NCI-H2171 (cell line): ENCODE measurements at regions not wholly inside any gene's neighbourhood (a gene's known extent, or its start where the extent isn't known, plus 50 kb on each side); places are given as distances from the start of the nearest gene placed in this dataset.
A peak's percentile ranks its signal among the peaks of the same experiment; 100 is the strongest.
"Not testable (repeated sequence)": the region's sequence is repeated elsewhere in the genome, so short reads cannot be mapped to it uniquely, and the experiment has no call there.

Source experiments
- DNase-seq: peaks from one replicate; lab custom pipeline; 2025; lab: John Stamatoyannopoulos, UW

- no peak for DNase-seq
Observed at GRCh38 chr2:180829836-180830235, 150.6 kb upstream of the UBE2E3 start.

GRCh38 chr2:180829261-180829660 lies 151.1 kb upstream of the UBE2E3 start:
- DNase-seq = no peak

- DNase-seq = no peak
Observed at GRCh38 chr2:180828756-180829155, 151.6 kb upstream of the UBE2E3 start.

GRCh38 chr2:180823546-180824141 lies 156.8 kb upstream of the UBE2E3 start:
- no peak for DNase-seq

- DNase-seq = no peak
Observed at GRCh38 chr2:180819106-180819505, 161.3 kb upstream of the UBE2E3 start.

- DNase-seq = not testable (repeated sequence)
Observed at GRCh38 chr2:180818700-180819099, 161.7 kb upstream of the UBE2E3 start.

GRCh38 chr2:180799141-180799540 lies 181.3 kb upstream of the UBE2E3 start:
- DNase-seq = no peak

GRCh38 chr2:180790891-180791290 lies 189.5 kb upstream of the UBE2E3 start:
- no peak for DNase-seq

- no peak for DNase-seq
Observed at GRCh38 chr2:180787330-180787729, 193.1 kb upstream of the UBE2E3 start.

- DNase-seq = no peak
Observed at GRCh38 chr2:180781276-180781675, 199.1 kb upstream of the UBE2E3 start.

GRCh38 chr2:180778291-180778690 lies 202.1 kb upstream of the UBE2E3 start:
- DNase-seq = peak; percentile 80

- no peak for DNase-seq
Observed at GRCh38 chr2:180776921-180777320, 203.5 kb upstream of the UBE2E3 start.

- no peak for DNase-seq
Observed at GRCh38 chr2:180775711-180776110, 204.7 kb upstream of the UBE2E3 start.

GRCh38 chr2:180765316-180765715 lies 215.1 kb upstream of the UBE2E3 start:
- DNase-seq = not testable (repeated sequence)

GRCh38 chr2:180763263-180763989 lies 217.0 kb upstream of the UBE2E3 start:
- no peak for DNase-seq

- DNase-seq = no peak
Observed at GRCh38 chr2:180761224-180761623, 219.2 kb upstream of the UBE2E3 start.

GRCh38 chr2:180759631-180760030 lies 220.8 kb upstream of the UBE2E3 start:
- DNase-seq = no peak

- DNase-seq = no peak
Observed at GRCh38 chr2:180753809-180754761, 226.3 kb upstream of the UBE2E3 start.

GRCh38 chr2:180751306-180751920 lies 229.0 kb upstream of the UBE2E3 start:
- no peak for DNase-seq

GRCh38 chr2:180747728-180748127 lies 232.7 kb upstream of the UBE2E3 start:
- DNase-seq = no peak

GRCh38 chr2:180743401-180743800 lies 237.0 kb upstream of the UBE2E3 start:
- DNase-seq = no peak

GRCh38 chr2:180742801-180743200 lies 237.6 kb upstream of the UBE2E3 start:
- DNase-seq = no peak
